NCI-H187 (cell line): ENCODE measurements at regions not wholly inside any gene's neighbourhood (a gene's known extent, or its start where the extent isn't known, plus 50 kb on each side); places are given as distances from the start of the nearest gene placed in this dataset.
A peak's percentile ranks its signal among the peaks of the same experiment; 100 is the strongest.

Experiments used
- DNase-seq, 2 experiments: peaks; one replicate each; lab custom pipeline; 2025; lab: John Stamatoyannopoulos, UW

- no peak for DNase-seq
These were observed 363.5 kb downstream of the SLCO4C1 start for GRCh38 chr5:101932599-101932998.

DNA sequence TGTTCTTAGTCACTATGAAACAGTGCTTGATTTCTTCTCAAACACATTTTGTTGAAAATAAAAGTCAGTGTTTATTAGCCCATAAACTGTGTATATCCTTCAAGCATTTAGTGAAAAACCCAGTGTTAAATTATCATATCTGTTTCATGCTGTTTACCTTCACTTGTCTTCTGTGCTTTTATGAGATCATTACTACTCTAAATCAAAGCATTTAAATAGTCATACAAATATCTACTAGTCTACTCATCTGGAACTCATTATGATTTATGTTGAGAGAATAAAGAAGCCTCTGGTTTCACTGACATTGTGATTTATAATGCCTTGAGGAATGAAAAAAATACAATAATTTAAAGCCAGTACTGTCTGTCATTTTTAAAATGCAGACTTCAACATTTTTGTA is 366.5 kb downstream of the SLCO4C1 start:
- DNase-seq: no peak

GRCh38 chr5:101917166-101917565 is 378.9 kb downstream of the SLCO4C1 start:
- no peak for DNase-seq

DNA sequence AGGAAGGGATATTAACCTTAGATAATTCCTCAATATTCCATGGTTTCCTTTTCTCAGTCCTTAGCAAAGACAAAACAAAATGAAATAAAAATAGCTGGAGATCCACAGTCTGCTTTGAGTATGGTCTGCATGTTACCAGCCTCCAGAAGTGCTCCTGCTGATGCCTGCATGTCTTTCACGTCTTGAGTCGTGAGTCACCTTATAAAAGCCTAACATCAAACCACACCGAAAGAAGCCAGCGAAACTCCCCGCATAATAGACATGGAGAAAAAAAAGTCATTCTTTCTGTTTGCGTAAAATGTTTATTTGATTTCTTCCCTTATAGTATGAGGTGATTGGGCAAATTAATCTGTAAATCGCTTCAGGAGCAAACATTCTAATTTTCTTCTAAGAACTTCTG is 380.5 kb downstream of the SLCO4C1 start:
- no peak for DNase-seq

GRCh38 chr5:101904736-101905135 is 391.3 kb downstream of the SLCO4C1 start:
- no peak for DNase-seq

DNA sequence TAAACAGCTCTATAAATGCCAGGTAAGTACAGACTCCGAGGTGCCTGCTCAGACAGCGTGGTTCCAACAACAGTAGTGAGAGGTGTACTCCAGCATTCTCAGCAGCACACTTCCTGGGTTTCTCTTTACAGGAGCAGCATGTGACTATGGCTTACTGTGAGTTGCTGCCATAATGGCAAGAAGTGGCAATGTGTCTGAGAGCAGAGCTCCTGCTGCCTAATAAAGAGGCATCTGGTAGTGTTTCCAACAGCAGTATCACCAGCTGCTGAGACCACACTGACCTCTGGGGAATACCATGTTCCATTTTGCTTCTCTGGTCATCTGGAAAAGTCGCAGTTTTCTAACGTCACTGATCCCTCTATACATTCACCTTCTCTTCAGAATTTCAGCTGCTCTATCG is 398.2 kb downstream of the SLCO4C1 start:
- DNase-seq: peak; percentile 59 to 70

GRCh38 chr5:101894985-101895384 is 401.1 kb downstream of the SLCO4C1 start:
- no peak for DNase-seq

DNA sequence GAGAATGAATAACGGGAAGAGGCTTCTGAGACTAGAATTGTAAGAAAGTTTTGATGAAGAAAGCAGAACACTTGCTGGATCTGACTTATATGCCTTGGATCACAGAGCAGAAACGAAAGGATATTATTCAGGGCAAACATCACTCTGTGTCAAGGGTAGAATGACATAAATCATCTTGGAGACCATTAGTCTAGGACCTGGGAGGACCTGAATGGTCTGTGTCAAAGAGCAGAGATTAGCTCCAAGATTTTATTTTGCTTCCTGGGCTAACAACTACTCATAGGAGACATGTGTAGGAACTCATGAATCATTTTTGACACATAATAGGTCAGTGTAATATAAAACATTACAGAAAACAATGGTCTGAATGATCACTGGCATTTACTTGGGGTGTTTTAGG is 417.9 kb downstream of the SLCO4C1 start:
- DNase-seq: no peak

GRCh38 chr5:101877451-101877850 is 418.6 kb downstream of the SLCO4C1 start:
- no peak for DNase-seq

DNA sequence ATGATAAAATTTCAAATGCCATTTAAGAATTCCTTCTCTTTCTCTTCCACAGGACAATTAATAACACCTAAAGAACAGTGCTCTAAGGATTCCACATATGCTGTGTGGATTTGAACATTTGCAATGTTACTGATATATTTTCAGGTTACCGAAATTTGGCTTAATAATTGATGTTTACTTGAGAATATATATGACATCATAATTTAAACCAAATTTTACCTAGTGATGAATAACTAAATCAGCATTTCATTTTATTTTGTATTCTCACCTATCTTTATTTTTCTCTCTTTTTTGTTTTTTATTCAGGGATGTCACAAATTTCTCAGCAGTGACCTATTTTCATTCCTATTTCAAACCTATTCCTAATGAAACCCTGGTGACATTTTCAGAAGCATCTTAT is 429.6 kb downstream of the SLCO4C1 start:
- DNase-seq: no peak

DNA sequence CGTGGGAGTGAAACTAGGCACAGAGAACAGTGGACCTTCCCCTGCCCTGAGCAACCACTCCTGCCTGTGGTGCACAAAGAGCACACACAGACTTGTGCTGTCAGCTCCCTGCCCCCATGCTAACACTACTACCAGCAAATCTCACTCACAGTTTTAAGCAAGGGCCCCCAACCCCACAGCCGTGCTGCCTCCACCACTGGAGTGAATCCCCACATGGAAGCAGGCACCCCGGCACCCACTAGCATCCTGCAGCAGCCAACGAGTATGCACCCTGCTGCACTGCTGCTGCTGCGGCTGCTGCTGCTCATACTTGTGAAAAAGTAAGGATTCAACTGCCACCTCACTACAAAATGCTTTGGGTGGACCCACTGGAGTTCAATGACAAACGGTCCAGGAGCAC is 435.5 kb downstream of the SLCO4C1 start:
- DNase-seq: no peak

DNA sequence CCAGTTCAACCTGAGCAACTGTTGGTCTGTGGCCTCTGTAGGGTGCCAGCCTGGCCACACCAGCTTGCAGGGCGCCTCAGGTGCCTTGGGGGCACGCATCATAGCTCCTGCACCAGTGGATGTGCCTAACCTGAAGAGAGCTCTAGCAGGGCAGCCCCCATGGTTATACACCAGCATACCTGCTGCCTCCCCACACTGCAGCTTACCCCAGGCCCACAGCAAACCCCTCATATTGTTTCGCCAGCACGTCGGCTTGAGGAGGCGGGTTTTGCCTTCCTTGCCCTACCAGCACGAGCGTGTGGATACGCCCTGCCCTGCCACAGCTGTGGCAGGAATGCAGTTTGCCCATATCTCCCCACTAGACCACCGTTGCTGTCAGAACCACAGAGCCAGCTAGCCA is 435.9 kb downstream of the SLCO4C1 start:
- no peak for DNase-seq

DNA sequence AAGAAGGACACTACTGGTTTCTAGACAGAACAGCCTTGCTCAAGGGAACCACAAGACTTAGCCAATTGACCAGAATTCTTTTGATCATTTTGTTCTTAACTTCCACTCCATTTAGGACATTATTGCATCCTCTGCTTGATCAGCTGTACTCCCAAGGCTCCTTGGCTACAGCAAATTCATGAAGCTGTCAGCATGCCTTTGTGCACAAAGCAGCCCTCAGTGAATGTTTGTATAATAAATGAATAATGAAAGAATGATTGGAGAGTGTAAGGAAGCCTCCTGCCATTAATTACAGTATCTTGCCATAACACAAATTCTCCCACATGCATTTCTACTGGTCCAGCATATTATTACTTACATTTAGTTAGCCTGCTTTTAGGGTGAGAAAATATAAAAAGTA is 449.6 kb downstream of the SLCO4C1 start:
- no peak for DNase-seq

DNA sequence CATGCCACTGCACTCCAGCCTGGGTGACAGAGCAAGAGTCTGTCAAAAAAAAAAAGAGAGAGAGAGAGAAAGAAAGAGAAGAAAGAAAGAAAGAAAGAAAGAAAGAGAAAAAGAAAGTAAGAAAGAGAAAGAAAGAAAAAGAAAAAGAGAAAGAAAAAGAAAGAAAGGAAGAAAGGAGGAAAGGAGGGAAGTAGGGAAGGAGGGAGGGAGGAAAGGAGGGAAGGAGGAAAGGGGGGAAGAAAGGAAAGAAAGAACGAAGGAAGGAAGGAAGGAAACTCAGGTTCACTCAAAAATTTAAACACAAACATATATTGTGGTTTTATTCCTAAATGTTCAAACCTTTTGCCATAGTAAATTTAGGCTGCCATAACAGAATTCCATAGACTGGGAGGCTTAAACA is 453.0 kb downstream of the SLCO4C1 start:
- no peak for DNase-seq

GRCh38 chr5:101838435-101838834 is 457.6 kb downstream of the SLCO4C1 start:
- no peak for DNase-seq

DNA sequence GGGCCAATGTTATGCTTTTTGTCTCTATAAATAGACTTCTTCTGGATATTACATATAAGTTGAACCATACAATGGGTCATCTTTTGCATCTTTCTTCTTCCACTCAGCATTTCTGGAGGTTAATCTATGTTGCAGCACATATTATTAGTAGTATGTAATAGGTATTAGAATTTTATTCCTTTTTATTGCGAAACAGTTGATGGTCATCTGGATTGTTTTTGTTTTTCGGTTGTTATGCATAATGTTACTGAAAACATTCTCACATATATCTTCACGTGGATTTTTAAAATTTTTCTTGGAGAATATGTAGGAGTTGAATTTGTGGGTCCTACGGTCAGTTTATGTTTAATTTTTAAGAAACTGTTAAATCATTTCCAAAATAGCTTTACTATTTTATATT is 466.8 kb downstream of the SLCO4C1 start:
- DNase-seq: no peak

- DNase-seq: no peak
These were observed 484.6 kb downstream of the SLCO4C1 start for GRCh38 chr5:101811466-101811865.

GRCh38 chr5:101806410-101806809 is 489.7 kb downstream of the SLCO4C1 start:
- no peak for DNase-seq

GRCh38 chr5:101796427-101796826 is 499.7 kb downstream of the SLCO4C1 start:
- DNase-seq: no peak

- no peak for DNase-seq
These were observed 507.3 kb downstream of the SLCO4C1 start for GRCh38 chr5:101788797-101789196.

- DNase-seq: no peak
These were observed 511.0 kb downstream of the SLCO4C1 start for GRCh38 chr5:101785090-101785489.

- no peak for DNase-seq
These were observed 512.7 kb downstream of the SLCO4C1 start for GRCh38 chr5:101783241-101784013.

DNA sequence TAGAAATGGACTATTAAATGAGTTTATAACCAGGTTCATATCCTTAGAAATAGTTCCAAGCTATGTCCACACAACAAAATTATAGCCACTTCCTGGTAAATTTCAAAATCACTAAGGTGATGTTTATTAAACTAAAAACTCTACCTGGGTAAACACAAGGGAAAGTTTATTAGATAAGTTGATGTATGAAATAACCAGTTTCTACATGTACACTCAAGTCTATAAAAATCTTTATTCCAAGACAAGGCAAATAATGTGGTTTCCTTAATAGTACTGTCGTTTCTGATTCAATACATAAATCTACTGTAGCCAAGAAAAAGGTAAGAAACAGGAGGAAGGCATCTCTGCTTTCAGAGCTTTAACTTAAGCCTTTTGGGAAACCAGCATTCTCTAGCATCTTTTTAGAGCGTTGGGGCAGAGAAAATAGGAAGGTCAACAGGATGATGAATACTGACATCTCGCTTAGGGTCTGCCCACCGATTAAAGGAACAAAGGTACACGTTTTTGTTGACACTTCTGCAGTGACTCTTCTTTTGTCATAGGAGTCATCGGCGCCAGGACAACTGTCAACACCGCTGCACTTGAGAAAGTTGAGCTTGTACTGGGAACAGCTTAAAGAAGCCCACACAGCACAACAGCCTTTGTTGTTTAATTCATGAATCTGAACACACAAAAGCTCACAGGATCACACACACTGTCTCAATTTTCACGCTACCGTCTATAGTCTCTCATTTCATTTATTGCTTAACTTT is 513.6 kb downstream of the SLCO4C1 start:
- DNase-seq: no peak

- DNase-seq: no peak
These were observed 545.0 kb downstream of the SLCO4C1 start for GRCh38 chr5:101751105-101751504.
